PC-9 (cell line): ENCODE measurements at regions not wholly inside any gene's neighbourhood (a gene's known extent, or its start where the extent isn't known, plus 50 kb on each side); places are given as distances from the start of the nearest gene placed in this dataset.

Experiments used
- BruUV-seq: library from RNA; stranded (reverse); fragments of 400-500 nt; replicated peaks from 2 replicates; lab custom pipeline; 2021; lab: Mats Ljungman, UMichigan
- CTCF ChIA-PET: fragments of 300-600 bp; sonication (Branson Sonifier 250); formaldehyde crosslinking; loops from one replicate; lab custom pipeline; 2022; ENCODE audit warnings: antibody characterized with exemption; lab: Charles Lee
- POLR2A ChIA-PET: fragments of 300-600 bp; sonication (Branson Sonifier 250); formaldehyde crosslinking; loops from one replicate; lab custom pipeline; 2022; ENCODE audit warnings: antibody characterized with exemption; ENCODE audit not compliant: unreplicated experiment; lab: Charles Lee
- DNase-seq, 2 experiments: peaks; one replicate each; pipeline versions ENCODE4 v3.0.0 to v3.0.0-alpha.2; 2015 to 2022; ENCODE audit warnings: mixed read lengths in 1 of 2
- H2AFZ ChIP-seq: fragments of 200-600 bp; sonication (generic); 2 replicates; pipeline ENCODE4 v1.8.1; 2017; ENCODE audit warnings: antibody characterized with exemption
- H3F3A ChIP-seq: fragments of 200-600 bp; sonication (generic); 2 replicates; pipeline ENCODE4 v1.8.1; 2017; ENCODE audit warnings: antibody characterized with exemption, mild to moderate bottlenecking, low read depth; ENCODE audit not compliant: insufficient read depth
- H3K27ac ChIP-seq: fragments of 200-600 bp; sonication (generic); 2 replicates; pipeline ENCODE4 v1.6.1; 2016; ENCODE audit warnings: mixed run types
- H3K27me3 ChIP-seq: fragments of 200-600 bp; sonication (generic); 2 replicates; pipeline ENCODE4 v1.6.1; 2016; ENCODE audit warnings: low read depth, mixed run types; ENCODE audit not compliant: insufficient read depth
- H3K36me3 ChIP-seq: fragments of 200-600 bp; sonication (generic); 2 replicates; pipeline ENCODE4 v1.6.1; 2016; ENCODE audit warnings: low read depth, mixed run types
- H3K4me1 ChIP-seq: fragments of 200-600 bp; sonication (generic); replicated peaks from 2 replicates; pipeline ENCODE4 v1.6.1; 2016; ENCODE audit warnings: mixed run types; ENCODE audit not compliant: insufficient read depth
- H3K4me2 ChIP-seq: fragments of 200-600 bp; sonication (generic); 2 replicates; pipeline ENCODE4 v1.6.1; 2017; ENCODE audit warnings: mixed run types
- H3K4me3 ChIP-seq: fragments of 200-600 bp; sonication (generic); 2 replicates; pipeline ENCODE4 v1.6.1; 2016; ENCODE audit warnings: mixed run types
- H3K79me2 ChIP-seq: fragments of 200-600 bp; sonication (generic); 2 replicates; pipeline ENCODE4 v1.6.1; 2017; ENCODE audit warnings: low read depth, mixed run types
- H3K9me2 ChIP-seq: fragments of 200-600 bp; sonication (generic); 2 replicates; pipeline ENCODE4 v1.8.1; 2017; ENCODE audit warnings: mild to moderate bottlenecking; ENCODE audit not compliant: insufficient read depth
- H3K9me3 ChIP-seq: fragments of 200-600 bp; sonication (generic); 2 replicates; pipeline ENCODE4 v1.8.1; 2016; ENCODE audit warnings: low read depth; ENCODE audit not compliant: insufficient read depth
- H4K20me1 ChIP-seq: fragments of 200-600 bp; sonication (generic); 2 replicates; pipeline ENCODE4 v1.8.1; 2017; ENCODE audit not compliant: insufficient read depth
- EZH2 ChIP-seq: fragments of 200-600 bp; sonication (generic); IDR thresholded peaks from 2 replicates; pipeline ENCODE4 v1.8.0; 2017; ENCODE audit warnings: antibody characterized with exemption, low read depth
- intact Hi-C: fragments of 100-400 bp; cut with micrococcal nuclease; formaldehyde crosslinking; loops from one replicate; pipeline ENCODE4 v1.10.0; 2022; ENCODE audit not compliant: unreplicated experiment
- TF ChIP-seq, protein P1 (sequence below): fragments of 200-600 bp; sonication (generic); conservative IDR thresholded peaks from 2 replicates; pipeline ENCODE4 v1.6.1; 2017; ENCODE audit warnings: mixed run types, antibody characterized with exemption, mild to moderate bottlenecking, moderate library complexity

DNA sequence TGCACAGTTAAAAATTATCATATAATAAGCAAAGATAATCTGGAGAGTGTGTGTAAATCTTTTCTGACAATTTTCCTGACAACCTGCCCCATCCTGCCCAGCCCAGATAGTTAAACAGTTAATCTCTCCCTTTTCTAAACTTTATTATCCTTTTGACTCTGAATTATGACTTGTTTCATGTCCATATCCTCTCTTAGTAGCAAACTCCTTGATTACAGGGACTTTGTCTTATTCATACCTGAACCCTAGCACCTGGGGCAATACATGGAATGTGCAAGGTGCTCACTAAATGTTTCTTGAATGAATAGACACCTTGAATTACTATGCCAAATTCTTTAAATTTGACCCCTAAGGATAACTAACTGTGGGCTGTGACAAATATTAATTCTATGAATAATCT is 186.7 kb downstream of the FAM170A start:
- TF ChIP-seq EZH2: no peak
- TF ChIP-seq, protein P1, sequence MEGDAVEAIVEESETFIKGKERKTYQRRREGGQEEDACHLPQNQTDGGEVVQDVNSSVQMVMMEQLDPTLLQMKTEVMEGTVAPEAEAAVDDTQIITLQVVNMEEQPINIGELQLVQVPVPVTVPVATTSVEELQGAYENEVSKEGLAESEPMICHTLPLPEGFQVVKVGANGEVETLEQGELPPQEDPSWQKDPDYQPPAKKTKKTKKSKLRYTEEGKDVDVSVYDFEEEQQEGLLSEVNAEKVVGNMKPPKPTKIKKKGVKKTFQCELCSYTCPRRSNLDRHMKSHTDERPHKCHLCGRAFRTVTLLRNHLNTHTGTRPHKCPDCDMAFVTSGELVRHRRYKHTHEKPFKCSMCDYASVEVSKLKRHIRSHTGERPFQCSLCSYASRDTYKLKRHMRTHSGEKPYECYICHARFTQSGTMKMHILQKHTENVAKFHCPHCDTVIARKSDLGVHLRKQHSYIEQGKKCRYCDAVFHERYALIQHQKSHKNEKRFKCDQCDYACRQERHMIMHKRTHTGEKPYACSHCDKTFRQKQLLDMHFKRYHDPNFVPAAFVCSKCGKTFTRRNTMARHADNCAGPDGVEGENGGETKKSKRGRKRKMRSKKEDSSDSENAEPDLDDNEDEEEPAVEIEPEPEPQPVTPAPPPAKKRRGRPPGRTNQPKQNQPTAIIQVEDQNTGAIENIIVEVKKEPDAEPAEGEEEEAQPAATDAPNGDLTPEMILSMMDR: no peak
- no TSS peak for BruUV-seq
- Histone ChIP-seq H3K9me2 (no peaks in the 10 kb centered on the region), H3K27ac (no peak overlapping the region), H3K4me2 (no peak overlapping the region), H3K4me3 (no peak overlapping the region), H3K36me3 (no peaks in the 10 kb centered on the region), H3F3A (no peaks in the 10 kb centered on the region), H3K4me1 (no peaks in the 10 kb centered on the region), H3K27me3 (no peaks in the 10 kb centered on the region), H3K9me3 (no peaks in the 10 kb centered on the region), H2AFZ (no peak overlapping the region), H4K20me1 (no peaks in the 10 kb centered on the region), H3K79me2 (no peaks in the 10 kb centered on the region)
- intact Hi-C loops: no loop called here
- ChIA-PET CTCF (no interaction called here), POLR2A (no interaction called here)
- DNase-seq: no peak

DNA sequence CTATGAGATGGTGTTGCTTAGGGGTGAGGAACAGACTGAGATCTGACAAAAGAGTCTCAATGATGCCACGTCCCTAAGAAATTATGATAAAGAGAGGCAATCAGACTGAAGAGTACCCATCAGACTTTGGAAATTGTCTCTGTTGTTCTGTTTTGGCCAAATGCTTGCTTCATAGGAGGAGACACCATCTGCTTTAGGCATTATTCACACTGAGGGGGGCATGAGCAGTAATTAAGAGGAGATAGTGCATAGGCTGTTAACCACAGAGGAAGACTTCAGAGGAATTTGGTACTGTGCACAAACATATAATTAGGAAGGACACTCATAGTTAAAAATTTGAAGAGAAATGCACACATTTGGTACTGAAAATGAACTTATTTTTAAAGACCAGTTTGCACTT is 190.7 kb downstream of the FAM170A start:
- no peak for DNase-seq
- Histone ChIP-seq H4K20me1 (no peaks in the 10 kb centered on the region), H3F3A (no peaks in the 10 kb centered on the region), H2AFZ (no peak overlapping the region), H3K4me2 (no peak overlapping the region), H3K27me3 (no peaks in the 10 kb centered on the region), H3K4me3 (no peak overlapping the region), H3K4me1 (no peaks in the 10 kb centered on the region), H3K79me2 (no peaks in the 10 kb centered on the region), H3K27ac (no peak overlapping the region), H3K36me3 (no peaks in the 10 kb centered on the region), H3K9me3 (no peaks in the 10 kb centered on the region), H3K9me2 (no peaks in the 10 kb centered on the region)
- POLR2A ChIA-PET: no interaction called here
- TF ChIP-seq, protein P1: no peak
- no peak for TF ChIP-seq EZH2
- CTCF ChIA-PET: no interaction called here
- intact Hi-C loops: no loop called here
- no TSS peak for BruUV-seq

DNA sequence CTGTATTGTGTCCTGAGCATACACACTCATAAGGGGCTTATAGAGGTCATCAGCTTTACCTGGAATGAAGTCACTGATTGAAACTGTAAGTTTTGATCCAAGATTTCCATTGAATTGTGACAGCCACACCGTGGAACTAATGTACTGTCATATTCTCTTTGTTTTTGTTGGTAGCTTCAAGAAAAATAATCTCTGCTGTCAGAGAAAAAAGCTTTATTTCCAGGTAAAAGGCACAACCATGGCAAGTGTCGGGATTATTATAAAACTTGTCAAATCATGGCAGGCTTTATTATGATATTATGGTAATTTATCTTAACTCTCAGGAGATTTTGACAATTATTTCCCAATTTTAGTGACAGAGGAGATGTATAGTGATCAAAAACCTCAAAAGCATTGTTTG is 191.2 kb downstream of the FAM170A start:
- CTCF ChIA-PET: no interaction called here
- TF ChIP-seq, protein P1: no peak
- TF ChIP-seq EZH2: no peak
- no peaks in the 10 kb centered on the region for H3K27me3 ChIP-seq

More for the DNA sequence above, 191.2 kb downstream of the FAM170A start:
- no peak for DNase-seq
- Histone ChIP-seq H3K9me3 (no peaks in the 10 kb centered on the region), H3F3A (no peaks in the 10 kb centered on the region), H3K36me3 (no peaks in the 10 kb centered on the region), H3K27ac (no peak overlapping the region), H3K4me1 (no peaks in the 10 kb centered on the region), H3K79me2 (no peaks in the 10 kb centered on the region), H4K20me1 (no peaks in the 10 kb centered on the region), H3K9me2 (no peaks in the 10 kb centered on the region), H3K4me2 (no peak overlapping the region), H3K4me3 (no peak overlapping the region), H2AFZ (no peak overlapping the region)
- POLR2A ChIA-PET: no interaction called here
- intact Hi-C loops: no loop called here
- no TSS peak for BruUV-seq
